Bronchial epithelial cell (primary cell): ENCODE measurements at regions not wholly inside any gene's neighbourhood (a gene's known extent, or its start where the extent isn't known, plus 50 kb on each side); places are given as distances from the start of the nearest gene placed in this dataset.
A peak's percentile ranks its signal among the peaks of the same experiment; 100 is the strongest.

Source experiments
- DNase-seq: peaks from one replicate; pipeline ENCODE4 v3.0.0-alpha.2; 2010; ENCODE audit warnings: low read depth
- FAIRE-seq: peaks from 2 replicates; lab custom pipeline; 2011; peaks lifted over from hg19 to GRCh38; lab: Jason Lieb, UNC
- H3K27me3 ChIP-seq: 2 replicates; pipeline ENCODE4 v1.5.1; 2011; ENCODE audit warnings: low read length; ENCODE audit not compliant: control insufficient read depth, insufficient read depth
- H3K36me3 ChIP-seq: 2 replicates; pipeline ENCODE4 v1.5.1; 2011; ENCODE audit warnings: low read length; ENCODE audit not compliant: control insufficient read depth, insufficient read depth
- H3K4me3 ChIP-seq: 2 replicates; pipeline ENCODE4 v1.5.1; 2011; ENCODE audit warnings: mild to moderate bottlenecking, low read depth, low read length, control low read depth
- CTCF ChIP-seq: IDR thresholded peaks from 2 replicates; pipeline ENCODE4 v1.5.1; 2011; ENCODE audit warnings: mild to moderate bottlenecking, moderate library complexity, low read length, control low read depth, inconsistent platforms; ENCODE audit not compliant: insufficient read depth, severe bottlenecking

- H3K36me3 ChIP-seq = no peaks in the 10 kb centered on the region
- no peak overlapping the region for H3K4me3 ChIP-seq
- TF ChIP-seq CTCF = no peak
- no peaks in the 10 kb centered on the region for H3K27me3 ChIP-seq
- no peak for FAIRE-seq
- no peak for DNase-seq
Observed at GRCh38 chr4:100820249-100820648, 302.4 kb upstream of the EMCN start.

- Histone ChIP-seq H3K27me3 (no peaks in the 10 kb centered on the region), H3K4me3 (no peak overlapping the region), H3K36me3 (no peaks in the 10 kb centered on the region)
- FAIRE-seq (no peak), DNase-seq (no peak)
- TF ChIP-seq CTCF = no peak
Observed at GRCh38 chr4:100819505-100819904, 301.7 kb upstream of the EMCN start.

GRCh38 chr4:100816436-100817045, 298.7 kb upstream of the EMCN start:
- Histone ChIP-seq H3K27me3 (no peaks in the 10 kb centered on the region), H3K4me3 (no peak overlapping the region), H3K36me3 (no peaks in the 10 kb centered on the region)
- peak; percentile 10 for DNase-seq
- FAIRE-seq = no peak
- TF ChIP-seq CTCF = no peak

GRCh38 chr4:100811046-100811445, 293.2 kb upstream of the EMCN start:
- no peak for FAIRE-seq

GRCh38 chr4:100809506-100809905, 291.7 kb upstream of the EMCN start:
- H3K27me3 ChIP-seq = no peaks in the 10 kb centered on the region
- FAIRE-seq = no peak
- H3K4me3 ChIP-seq = no peak overlapping the region
- no peaks in the 10 kb centered on the region for H3K36me3 ChIP-seq
- no peak for DNase-seq
- no peak for TF ChIP-seq CTCF

More at GRCh38 chr4:100811046-100811445, 293.2 kb upstream of the EMCN start:
- DNase-seq = no peak
- no peak overlapping the region for H3K4me3 ChIP-seq
- H3K36me3 ChIP-seq = no peaks in the 10 kb centered on the region
- TF ChIP-seq CTCF = no peak
- H3K27me3 ChIP-seq = no peaks in the 10 kb centered on the region

GRCh38 chr4:100806988-100807387, 289.2 kb upstream of the EMCN start:
- H3K4me3 ChIP-seq = no peak overlapping the region
- no peak for FAIRE-seq
- no peaks in the 10 kb centered on the region for H3K27me3 ChIP-seq
- TF ChIP-seq CTCF = no peak
- no peaks in the 10 kb centered on the region for H3K36me3 ChIP-seq
- DNase-seq = no peak
